CD14-positive monocyte (primary cell): ENCODE measurements at regions not wholly inside any gene's neighbourhood (a gene's known extent, or its start where the extent isn't known, plus 50 kb on each side); places are given as distances from the start of the nearest gene placed in this dataset.

Experiments
- DNase-seq, 3 donors: peaks; one replicate each; pipeline ENCODE4 v3.0.0-alpha.2; 2011 to 2022
- H2AFZ ChIP-seq: 2 replicates; pipeline ENCODE4 v1.6.0; 2012; ENCODE audit warnings: mild to moderate bottlenecking, low read depth, low read length, inconsistent platforms; ENCODE audit not compliant: insufficient read depth, poor library complexity, severe bottlenecking
- H3K27ac ChIP-seq, 2 donors: 1 replicate in 1 of 2; 2 replicates in 1 of 2; pipeline ENCODE4 v1.5.1; 2012 to 2013; ENCODE audit warnings: low read length in 2 of 2, control low read depth in 1 of 2, inconsistent platforms in 1 of 2, low read depth in 1 of 2, mild to moderate bottlenecking in 1 of 2
- H3K27me3 ChIP-seq, 2 donors: one replicate each; pipeline versions ENCODE4 v1.6.0 to v1.6.1; 2011 to 2013; ENCODE audit warnings: low read length in 2 of 2; ENCODE audit not compliant: control insufficient read depth in 2 of 2, insufficient read depth in 2 of 2
- H3K36me3 ChIP-seq, 2 donors: replicated peaks in 1 of 2; 1 replicate in 1 of 2; 2 replicates in 1 of 2; pipeline versions ENCODE4 v1.5.1 to v1.6.1; 2012 to 2013; ENCODE audit warnings: low read length in 2 of 2, control low read depth in 1 of 2, inconsistent platforms in 1 of 2, mild to moderate bottlenecking in 1 of 2; ENCODE audit not compliant: insufficient read depth in 2 of 2, control insufficient read depth in 1 of 2
- H3K4me1 ChIP-seq, 2 donors: 1 replicate in 1 of 2; 2 replicates in 1 of 2; pipeline versions ENCODE4 v1.5.1 to v1.6.1; 2012 to 2013; ENCODE audit warnings: low read length in 2 of 2, control low read depth in 1 of 2, inconsistent platforms in 1 of 2, mild to moderate bottlenecking in 1 of 2, moderate library complexity in 1 of 2; ENCODE audit not compliant: insufficient read depth in 2 of 2, control insufficient read depth in 1 of 2
- H3K4me2 ChIP-seq: replicated peaks from 2 replicates; pipeline ENCODE3; 2012; ENCODE audit warnings: low read length, moderate library complexity, mild to moderate bottlenecking; ENCODE audit not compliant: poor library complexity, severe bottlenecking; ENCODE audit errors: extremely low read depth
- H3K4me3 ChIP-seq, 3 experiments: fragments of 200-600 bp in 1 of 3; sonication (generic) in 1 of 3; replicated peaks in 1 of 3; 1 replicate in 2 of 3; 2 replicates in 1 of 3; pipeline ENCODE4 v1.5.1; 2011 to 2013; ENCODE audit warnings: low read length in 3 of 3, mild to moderate bottlenecking in 3 of 3, control low read depth in 2 of 3, low read depth in 2 of 3, inconsistent platforms in 1 of 3, moderate library complexity in 1 of 3
- H3K79me2 ChIP-seq: 2 replicates; pipeline ENCODE4 v1.6.0; 2012; ENCODE audit warnings: mild to moderate bottlenecking, control low read depth, inconsistent platforms, low read length, moderate library complexity; ENCODE audit not compliant: insufficient read depth
- H3K9ac ChIP-seq: 2 replicates; pipeline ENCODE4 v1.6.0; 2017; ENCODE audit warnings: low read length, mild to moderate bottlenecking; ENCODE audit not compliant: insufficient read depth, poor library complexity, severe bottlenecking
- H3K9me3 ChIP-seq, 2 donors: replicated peaks in 1 of 2; 1 replicate in 1 of 2; 2 replicates in 1 of 2; pipeline versions ENCODE4 v1.5.1 to v1.6.1; 2012 to 2013; ENCODE audit warnings: low read length in 2 of 2, control low read depth in 1 of 2; ENCODE audit not compliant: control insufficient read depth in 1 of 2, insufficient read depth in 1 of 2
- H4K20me1 ChIP-seq: 2 replicates; pipeline ENCODE4 v1.6.0; 2012; ENCODE audit warnings: mild to moderate bottlenecking, low read length, control low read depth, moderate library complexity; ENCODE audit not compliant: insufficient read depth
- H3K27ac Mint-ChIP-seq, 7 donors: one replicate each; pipeline ENCODE4 v1.8.0; 2020; ENCODE audit warnings: mild to moderate bottlenecking in 7 of 7, mixed read lengths in 7 of 7, moderate library complexity in 6 of 7, inconsistent platforms in 2 of 7
- H3K27me3 Mint-ChIP-seq, 3 donors: one replicate each; pipeline ENCODE4 v1.8.0; 2021 to 2022; ENCODE audit warnings: low read depth in 3 of 3, mild to moderate bottlenecking in 3 of 3, mixed read lengths in 3 of 3, moderate library complexity in 3 of 3, inconsistent platforms in 1 of 3
- H3K36me3 Mint-ChIP-seq, 2 donors: one replicate each; pipeline ENCODE4 v1.8.0; 2020; ENCODE audit warnings: mixed read lengths in 2 of 2, inconsistent platforms in 1 of 2, mild to moderate bottlenecking in 1 of 2
- H3K4me1 Mint-ChIP-seq: one replicate; pipeline ENCODE4 v1.8.0; 2020; ENCODE audit warnings: mild to moderate bottlenecking, mixed read lengths
- H3K4me3 Mint-ChIP-seq, 2 donors: one replicate each; pipeline ENCODE4 v1.8.0; 2020; ENCODE audit warnings: mild to moderate bottlenecking in 2 of 2, mixed read lengths in 2 of 2, moderate library complexity in 1 of 2
- H3K9me3 Mint-ChIP-seq, 7 donors: one replicate each; pipeline ENCODE4 v1.8.0; 2020 to 2022; ENCODE audit warnings: mixed read lengths in 7 of 7, mild to moderate bottlenecking in 6 of 7, moderate library complexity in 6 of 7, inconsistent platforms in 2 of 7
- WGBS: methylation state at CpG from one replicate; pipeline ENCODE4 v1.1.5; 2013; ENCODE audit warnings: missing lambda C conversion rate; ENCODE audit not compliant: insufficient coverage; 5-methylcytosine and 5-hydroxymethylcytosine counted together
- intact Hi-C, 2 donors: fragments of 100-400 bp; cut with micrococcal nuclease; formaldehyde crosslinking; loops; one replicate each; pipeline versions ENCODE4 v1.15.0 to v1.15.1; 2023
- TF ChIP-seq, protein P1 (sequence below): fragments of 200-600 bp; IDR thresholded peaks from one replicate; pipeline ENCODE4 v1.8.0; 2022; ENCODE audit warnings: antibody characterized with exemption, mild to moderate bottlenecking

DNA sequence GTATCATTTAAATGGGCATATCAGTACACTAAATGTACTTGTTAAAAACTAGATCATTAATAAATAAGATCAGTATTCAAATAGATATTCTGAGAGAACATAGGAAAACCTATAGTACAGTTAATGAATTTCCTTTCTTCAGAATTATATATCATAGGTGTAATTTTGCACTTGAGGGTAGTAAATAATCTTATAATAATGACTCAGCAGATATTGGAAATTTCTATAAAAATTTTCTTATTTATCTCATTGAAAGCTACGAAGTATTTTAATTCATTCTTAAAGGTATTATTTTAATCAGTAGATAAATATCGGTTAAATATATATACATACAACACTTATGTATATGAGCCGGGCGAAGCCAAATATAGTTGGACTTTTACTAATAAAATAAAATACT lies 300.9 kb upstream of the SOX2 start:
- Mint-ChIP-seq H3K27me3 (no peaks in the 10 kb centered on the region), H3K9me3 (peaks cover 0 to 2% (median 0%) of the 10 kb centered on the region in 7 donors), H3K27ac (no peak overlapping the region), H3K4me1 (no peaks in the 10 kb centered on the region), H3K36me3 (no peaks in the 10 kb centered on the region), H3K4me3 (no peak overlapping the region)
- Histone ChIP-seq H3K4me3 (no peak overlapping the region), H2AFZ (no peak overlapping the region), H3K36me3 (no peaks in the 10 kb centered on the region), H3K4me2 (no peak overlapping the region), H3K79me2 (no peaks in the 10 kb centered on the region), H4K20me1 (no peaks in the 10 kb centered on the region), H3K27me3 (no peaks in the 10 kb centered on the region), H3K9me3 (no peaks in the 10 kb centered on the region), H3K27ac (no peak overlapping the region), H3K4me1 (no peaks in the 10 kb centered on the region), H3K9ac (no peak overlapping the region)
- TF ChIP-seq, protein P1, sequence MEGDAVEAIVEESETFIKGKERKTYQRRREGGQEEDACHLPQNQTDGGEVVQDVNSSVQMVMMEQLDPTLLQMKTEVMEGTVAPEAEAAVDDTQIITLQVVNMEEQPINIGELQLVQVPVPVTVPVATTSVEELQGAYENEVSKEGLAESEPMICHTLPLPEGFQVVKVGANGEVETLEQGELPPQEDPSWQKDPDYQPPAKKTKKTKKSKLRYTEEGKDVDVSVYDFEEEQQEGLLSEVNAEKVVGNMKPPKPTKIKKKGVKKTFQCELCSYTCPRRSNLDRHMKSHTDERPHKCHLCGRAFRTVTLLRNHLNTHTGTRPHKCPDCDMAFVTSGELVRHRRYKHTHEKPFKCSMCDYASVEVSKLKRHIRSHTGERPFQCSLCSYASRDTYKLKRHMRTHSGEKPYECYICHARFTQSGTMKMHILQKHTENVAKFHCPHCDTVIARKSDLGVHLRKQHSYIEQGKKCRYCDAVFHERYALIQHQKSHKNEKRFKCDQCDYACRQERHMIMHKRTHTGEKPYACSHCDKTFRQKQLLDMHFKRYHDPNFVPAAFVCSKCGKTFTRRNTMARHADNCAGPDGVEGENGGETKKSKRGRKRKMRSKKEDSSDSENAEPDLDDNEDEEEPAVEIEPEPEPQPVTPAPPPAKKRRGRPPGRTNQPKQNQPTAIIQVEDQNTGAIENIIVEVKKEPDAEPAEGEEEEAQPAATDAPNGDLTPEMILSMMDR = no peak
- WGBS = no CpG with 5 or more reads among the region's 4 CpGs
- intact Hi-C loops = no loop called here
- DNase-seq = no peak

DNA sequence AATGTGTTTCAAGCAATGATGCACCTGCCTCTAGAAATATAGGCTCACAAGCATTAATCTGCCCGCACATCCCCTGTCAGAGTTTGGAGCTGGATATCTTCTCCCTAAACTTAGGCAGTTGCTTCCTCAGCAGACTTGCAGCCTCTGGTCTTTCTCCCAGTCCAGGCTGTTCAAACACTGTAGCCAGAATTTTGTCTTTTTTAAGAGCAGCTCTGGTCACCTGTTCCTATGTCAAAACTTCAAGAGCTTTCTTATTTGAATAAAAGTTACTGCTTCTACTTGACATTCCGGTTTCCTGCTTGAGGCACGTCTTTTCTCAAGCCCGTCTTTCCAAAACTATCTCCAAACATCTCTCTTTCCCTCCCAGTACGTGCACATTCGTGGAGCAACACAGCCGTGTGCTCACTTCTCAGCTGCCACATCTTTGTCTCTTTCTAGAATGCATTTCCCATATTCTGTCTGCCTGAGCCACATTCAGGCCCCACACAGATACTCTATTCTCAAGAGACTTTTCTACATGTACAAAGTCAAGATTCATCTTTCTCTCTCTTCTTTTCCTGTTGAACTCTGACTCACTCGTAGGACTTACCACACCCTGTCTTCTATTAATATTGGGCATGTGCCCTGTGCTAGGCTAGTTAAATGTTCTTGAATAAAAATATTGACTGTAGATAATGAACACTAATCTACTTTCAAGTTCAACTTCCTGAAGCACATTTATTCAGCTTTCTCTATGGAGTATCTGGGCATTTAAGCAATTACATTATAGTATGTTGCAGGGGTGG lies 307.7 kb upstream of the SOX2 start:
- TF ChIP-seq, protein P1 = no peak
- no peak overlapping the region for H2AFZ ChIP-seq
- H3K36me3 ChIP-seq = no peaks in the 10 kb centered on the region
- no peak overlapping the region for H3K4me2 ChIP-seq
- no peaks in the 10 kb centered on the region for H3K27me3 ChIP-seq
- Mint-ChIP-seq H3K27me3 (no peaks in the 10 kb centered on the region), H3K9me3 (peaks cover 0 to 5% (median 3%) of the 10 kb centered on the region in 7 donors), H3K27ac (no peak overlapping the region), H3K4me3 (no peak overlapping the region), H3K36me3 (no peaks in the 10 kb centered on the region), H3K4me1 (no peaks in the 10 kb centered on the region)
- no peaks in the 10 kb centered on the region for H3K9me3 ChIP-seq
- H3K4me1 ChIP-seq = no peaks in the 10 kb centered on the region
- H3K4me3 ChIP-seq = no peak overlapping the region
- intact Hi-C loops = no loop called here
- no peak overlapping the region for H3K9ac ChIP-seq
- no peaks in the 10 kb centered on the region for H4K20me1 ChIP-seq
- DNase-seq = no peak
- no peak overlapping the region for H3K27ac ChIP-seq
- WGBS = 95% methylated on average over 7 of the region's 8 CpGs
- no peaks in the 10 kb centered on the region for H3K79me2 ChIP-seq
